HCT116 (cell line): ENCODE measurements at regions not wholly inside any gene's neighbourhood (a gene's known extent, or its start where the extent isn't known, plus 50 kb on each side); places are given as distances from the start of the nearest gene placed in this dataset.

Experiments used
- ATAC-seq: fragments of 200-7000 bp; cut with Tn5 transposase; 2 replicates; pipeline ENCODE4 v1.9.1; 2020; ENCODE audit warnings: mild to moderate bottlenecking, moderate library complexity
- BruUV-seq: library from RNA; stranded (reverse); fragments of 400-500 nt; replicated peaks from 2 replicates; lab custom pipeline; 2021; lab: Mats Ljungman, UMichigan
- CTCF ChIA-PET: fragments of 300-600 bp; sonication (Branson Sonifier 250); formaldehyde crosslinking; loops from one replicate; lab custom pipeline; 2021; ENCODE audit warnings: antibody characterized with exemption; lab: Charles Lee
- POLR2A ChIA-PET: fragments of 300-600, 350-600 bp; sonication (Branson Sonifier 250); formaldehyde crosslinking; loops from one replicate; lab custom pipeline; 2021; ENCODE audit warnings: antibody characterized with exemption; lab: Charles Lee
- RAD21 ChIA-PET, 2 experiments: fragments of 300-600 bp; sonication (Branson Sonifier 250); formaldehyde crosslinking; loops; one replicate each; lab custom pipeline; 2023; ENCODE audit warnings: low total read pairs in 2 of 2; ENCODE audit not compliant: uncharacterized antibody in 2 of 2, unreplicated experiment in 2 of 2, low non-redundant PET in 1 of 2; lab: Charles Lee
- DNase-seq: peaks from one replicate; pipeline ENCODE4 v3.0.0-alpha.2; 2010; ENCODE audit warnings: low read depth, low spot score
- H2AFZ ChIP-seq: fragments of 200-600 bp; shearing (Covaris generic), sonication (generic); 2 replicates; pipeline ENCODE4 v1.6.1; 2017; ENCODE audit warnings: low read depth, mixed run types, mixed read lengths, antibody characterized with exemption, low read length; ENCODE audit not compliant: poor library complexity, severe bottlenecking
- H3K27ac ChIP-seq: 2 replicates; pipeline ENCODE4 v1.5.1; 2012; ENCODE audit warnings: low read depth, low read length
- H3K27me3 ChIP-seq: fragments of 200-600 bp; sonication (generic); 2 replicates; pipeline ENCODE4 v1.6.1; 2016; ENCODE audit warnings: mixed run types, low read length, mixed read lengths; ENCODE audit not compliant: insufficient read depth
- H3K36me3 ChIP-seq, 2 experiments: fragments of 200-500 bp in 1 of 2; fragments of 200-600 bp in 1 of 2; sonication (Bioruptor generic) in 1 of 2; sonication (generic) in 1 of 2; 2 replicates each; pipeline versions ENCODE4 v1.5.1 to v1.6.1; 2014 to 2016; ENCODE audit warnings: low read length in 2 of 2, inconsistent platforms in 1 of 2, mixed read lengths in 1 of 2, mixed run types in 1 of 2; ENCODE audit not compliant: insufficient read depth in 2 of 2, control insufficient read depth in 1 of 2
- H3K4me1 ChIP-seq, 2 experiments: fragments of 200-600 bp in 1 of 2; sonication (generic) in 1 of 2; 2 replicates each; pipeline versions ENCODE4 v1.5.1 to v1.6.1; 2012 to 2017; ENCODE audit warnings: low read length in 2 of 2, inconsistent platforms in 1 of 2, mild to moderate bottlenecking in 1 of 2, mixed read lengths in 1 of 2, mixed run types in 1 of 2, moderate library complexity in 1 of 2; ENCODE audit not compliant: insufficient read depth in 2 of 2, control insufficient read depth in 1 of 2
- H3K4me2 ChIP-seq: fragments of 200-600 bp; sonication (generic); 2 replicates; pipeline ENCODE4 v1.6.1; 2017; ENCODE audit warnings: mixed run types, low read length, mixed read lengths
- H3K4me3 ChIP-seq, 2 experiments: fragments of 200-600 bp in 1 of 2; sonication (generic) in 1 of 2; replicated peaks in 1 of 2; 2 replicates each; pipeline ENCODE4 v1.5.1; 2011 to 2016; ENCODE audit warnings: low read length in 2 of 2, control low read depth in 1 of 2, low read depth in 1 of 2, mild to moderate bottlenecking in 1 of 2, mixed read lengths in 1 of 2, mixed run types in 1 of 2
- H3K79me2 ChIP-seq: fragments of 200-600 bp; sonication (generic); 2 replicates; pipeline ENCODE4 v1.6.1; 2017; ENCODE audit warnings: mild to moderate bottlenecking, mixed run types, low read length, moderate library complexity, mixed read lengths; ENCODE audit not compliant: insufficient read depth
- H3K9ac ChIP-seq: fragments of 200-600 bp; sonication (generic); 2 replicates; pipeline ENCODE4 v1.6.1; 2016; ENCODE audit warnings: low read length, mixed read lengths
- H3K9me2 ChIP-seq: fragments of 200-600 bp; sonication (generic), shearing (Covaris generic); 2 replicates; pipeline ENCODE4 v1.6.1; 2017; ENCODE audit warnings: mixed run types, mild to moderate bottlenecking, moderate library complexity; ENCODE audit not compliant: insufficient read depth
- H3K9me3 ChIP-seq, 2 experiments: fragments of 200-500 bp in 1 of 2; fragments of 200-600 bp in 1 of 2; sonication (Bioruptor generic) in 1 of 2; sonication (generic) in 1 of 2; 2 replicates each; pipeline ENCODE4 v1.6.1; 2014 to 2017; ENCODE audit warnings: low read length in 2 of 2, mixed read lengths in 2 of 2, inconsistent platforms in 1 of 2, low read depth in 1 of 2, mild to moderate bottlenecking in 1 of 2, mixed run types in 1 of 2, moderate library complexity in 1 of 2; ENCODE audit not compliant: control insufficient read depth in 1 of 2, insufficient read depth in 1 of 2
- H4K20me1 ChIP-seq: fragments of 200-600 bp; sonication (generic), shearing (Covaris generic); 2 replicates; pipeline ENCODE4 v1.6.1; 2017; ENCODE audit warnings: mixed run types, mild to moderate bottlenecking, moderate library complexity; ENCODE audit not compliant: insufficient read depth
- ATF3 ChIP-seq: IDR thresholded peaks from 2 replicates; pipeline ENCODE4 v1.6.1; 2012
- CBX3 ChIP-seq: IDR thresholded peaks from 2 replicates; pipeline ENCODE4 v1.6.1; 2012; ENCODE audit warnings: low read depth
- CEBPB ChIP-seq: IDR thresholded peaks from 2 replicates; pipeline ENCODE4 v1.6.1; 2012; ENCODE audit warnings: low read depth
- CTCF ChIP-seq, 3 experiments: fragments of 200-600 bp in 1 of 3; sonication (generic) in 1 of 3; IDR thresholded peaks in 2 of 3; conservative IDR thresholded peaks in 1 of 3; 2 replicates each; pipeline ENCODE4 v1.5.1; 2012 to 2017; ENCODE audit warnings: low read depth in 2 of 3, low read length in 2 of 3, antibody characterized with exemption in 1 of 3, borderline replicate concordance in 1 of 3, control low read depth in 1 of 3, mild to moderate bottlenecking in 1 of 3, mixed read lengths in 1 of 3, mixed run types in 1 of 3, moderate library complexity in 1 of 3; ENCODE audit not compliant: insufficient read depth in 1 of 3
- EGR1 ChIP-seq: IDR thresholded peaks from 2 replicates; pipeline ENCODE4 v1.6.1; 2012; ENCODE audit warnings: low read depth
- ELF1 ChIP-seq: IDR thresholded peaks from 2 replicates; pipeline ENCODE4 v1.6.1; 2012; ENCODE audit warnings: low read depth, borderline replicate concordance
- FOSL1 ChIP-seq: IDR thresholded peaks from 2 replicates; pipeline ENCODE4 v1.6.1; 2012; ENCODE audit warnings: low read depth
- JUND ChIP-seq: IDR thresholded peaks from 2 replicates; pipeline ENCODE4 v1.6.1; 2012
- POLR2A ChIP-seq: IDR thresholded peaks from 2 replicates; pipeline ENCODE4 v1.7.0; 2011; ENCODE audit warnings: borderline replicate concordance; ENCODE audit not compliant: insufficient read depth, insufficient read length; ENCODE audit errors: extremely low read depth
- POLR2AphosphoS5 ChIP-seq: IDR thresholded peaks from 2 replicates; pipeline ENCODE4 v1.6.1; 2011; ENCODE audit warnings: mild to moderate bottlenecking, low read depth, low read length, moderate library complexity
- REST ChIP-seq: IDR thresholded peaks from 2 replicates; pipeline ENCODE4 v1.6.1; 2012; ENCODE audit warnings: low read depth
- SP1 ChIP-seq: IDR thresholded peaks from 2 replicates; pipeline ENCODE4 v1.6.1; 2012; ENCODE audit warnings: low read depth
- SRF ChIP-seq: IDR thresholded peaks from 2 replicates; pipeline ENCODE4 v1.6.1; 2012; ENCODE audit warnings: low read depth
- TCF7L2 ChIP-seq: IDR thresholded peaks from 2 replicates; pipeline ENCODE4 v1.7.0; 2011; ENCODE audit warnings: borderline replicate concordance, inconsistent platforms; ENCODE audit not compliant: insufficient read depth, insufficient read length; ENCODE audit errors: extremely low read depth
- intact Hi-C: fragments of 100-400 bp; cut with micrococcal nuclease; formaldehyde crosslinking; loops from 2 replicates; pipeline ENCODE4 v1.10.0; 2022

GRCh38 chr12:87820524-87821202, 208.5 kb downstream of the C12orf50 start:
- DNase-seq: peak; percentile 64
- no peaks in the 10 kb centered on the region for H3K9me2 ChIP-seq
- TF ChIP-seq CBX3: no peak
- 0 out of 2 replicates have a peak, but pooled peaks have one; percentile 18 for TF ChIP-seq SRF
- peak; percentile 63 for TF ChIP-seq FOSL1
- no peak for TF ChIP-seq POLR2AphosphoS5
- peak; percentile 55; the same call in 1 of the 2 replicates for TF ChIP-seq ATF3
- TF ChIP-seq SP1: peak; percentile 51; the same call in 1 of the 2 replicates
- TF ChIP-seq CEBPB: peak; percentile 81
- peak; percentile 53; the same call in 1 of the 2 replicates for TF ChIP-seq JUND
- no peak for TF ChIP-seq TCF7L2
- TF ChIP-seq, all 23 proteins: peak for 6
- CTCF ChIA-PET: no interaction called here
- Histone ChIP-seq H2AFZ (peak overlapping the region; percentile 28), H4K20me1 (no peaks in the 10 kb centered on the region), H3K36me3 (no peaks in the 10 kb centered on the region), H3K4me3 (no peak overlapping the region), H3K4me1 (peaks cover 0 to 10% of the 10 kb centered on the region in 2 experiments; a peak in 2 of 4 replicates), H3K4me2 (peak overlapping the region; percentile 43), H3K9ac (no peak overlapping the region), H3K27ac (no peak overlapping the region), H3K79me2 (no peaks in the 10 kb centered on the region), H3K9me3 (no peaks in the 10 kb centered on the region), H3K27me3 (no peaks in the 10 kb centered on the region)
- RAD21 ChIA-PET: no interaction called here
- intact Hi-C loops: no loop called here
- POLR2A ChIA-PET: no interaction called here
- TSS peak; percentile 96 for BruUV-seq
- peak; percentile 69 for ATAC-seq

- H4K20me1 ChIP-seq: no peaks in the 10 kb centered on the region
- no peaks in the 10 kb centered on the region for H3K36me3 ChIP-seq
- POLR2A ChIA-PET: no interaction called here
- no peak overlapping the region for H2AFZ ChIP-seq
- no peaks in the 10 kb centered on the region for H3K9me2 ChIP-seq
- no TSS peak for BruUV-seq
- H3K4me3 ChIP-seq: no peak overlapping the region
- peaks cover 0 to 10% of the 10 kb centered on the region in 2 experiments; a peak in 2 of 4 replicates for H3K4me1 ChIP-seq
- DNase-seq (no peak), ATAC-seq (no peak)
- intact Hi-C loops: no loop called here
- CTCF ChIA-PET: no interaction called here
- H3K9me3 ChIP-seq: no peaks in the 10 kb centered on the region
- H3K9ac ChIP-seq: no peak overlapping the region
- RAD21 ChIA-PET: no interaction called here
- no peaks in the 10 kb centered on the region for H3K27me3 ChIP-seq
- no peaks in the 10 kb centered on the region for H3K79me2 ChIP-seq
- H3K27ac ChIP-seq: no peak overlapping the region
- no peak overlapping the region for H3K4me2 ChIP-seq
- TF ChIP-seq SP1 (no peak), EGR1 (no peak), ELF1 (no peak), FOSL1 (no peak), CBX3 (no peak), CTCF (IDR thresholded peaks at IDR 0.05 in 2 of 3, conservative IDR thresholded peaks at IDR 0.05 in 1 of 3; ENCODE audit: borderline replicate concordance in 1 of 3, insufficient read depth in 1 of 3, low read depth in 2 of 3, low read length in 2 of 3) (no peak), SRF (no peak), ATF3 (no peak), POLR2A (no peak), REST (no peak)
Observed at GRCh38 chr12:87818441-87818840, 210.8 kb downstream of the C12orf50 start.
